ENCODE measurements at regions not wholly inside any gene's neighbourhood (a gene's known extent, or its start where the extent isn't known, plus 50 kb on each side); places are given as distances from the start of the nearest gene placed in this dataset.

DNA sequence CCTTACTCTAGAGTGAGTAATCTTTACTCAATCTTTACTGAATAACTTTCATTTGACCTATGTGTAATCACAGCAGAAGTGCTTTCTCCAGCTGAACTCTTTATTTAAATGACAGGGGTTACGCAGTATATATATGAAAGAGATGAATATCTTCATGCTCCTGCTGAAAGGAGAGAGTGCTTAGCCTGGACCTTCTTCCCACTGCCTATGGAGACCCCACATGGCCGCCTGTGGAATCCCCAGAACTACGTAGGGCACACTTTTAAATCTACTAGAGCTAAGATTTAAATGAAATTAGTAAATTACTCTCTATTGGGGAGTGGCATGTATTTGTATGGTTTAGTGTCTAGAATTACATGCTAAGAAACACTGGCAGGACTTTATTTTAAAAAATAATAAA is 391.2 kb downstream of the ANKRD50 start:
- no peak for DNase-seq
- no peaks in the 10 kb centered on the region for H3K9me3 ChIP-seq
- H3K36me3 ChIP-seq, result no peaks in the 10 kb centered on the region
- no peaks in the 10 kb centered on the region for H3K27me3 ChIP-seq
- no peak overlapping the region for H3K4me3 ChIP-seq

DNA sequence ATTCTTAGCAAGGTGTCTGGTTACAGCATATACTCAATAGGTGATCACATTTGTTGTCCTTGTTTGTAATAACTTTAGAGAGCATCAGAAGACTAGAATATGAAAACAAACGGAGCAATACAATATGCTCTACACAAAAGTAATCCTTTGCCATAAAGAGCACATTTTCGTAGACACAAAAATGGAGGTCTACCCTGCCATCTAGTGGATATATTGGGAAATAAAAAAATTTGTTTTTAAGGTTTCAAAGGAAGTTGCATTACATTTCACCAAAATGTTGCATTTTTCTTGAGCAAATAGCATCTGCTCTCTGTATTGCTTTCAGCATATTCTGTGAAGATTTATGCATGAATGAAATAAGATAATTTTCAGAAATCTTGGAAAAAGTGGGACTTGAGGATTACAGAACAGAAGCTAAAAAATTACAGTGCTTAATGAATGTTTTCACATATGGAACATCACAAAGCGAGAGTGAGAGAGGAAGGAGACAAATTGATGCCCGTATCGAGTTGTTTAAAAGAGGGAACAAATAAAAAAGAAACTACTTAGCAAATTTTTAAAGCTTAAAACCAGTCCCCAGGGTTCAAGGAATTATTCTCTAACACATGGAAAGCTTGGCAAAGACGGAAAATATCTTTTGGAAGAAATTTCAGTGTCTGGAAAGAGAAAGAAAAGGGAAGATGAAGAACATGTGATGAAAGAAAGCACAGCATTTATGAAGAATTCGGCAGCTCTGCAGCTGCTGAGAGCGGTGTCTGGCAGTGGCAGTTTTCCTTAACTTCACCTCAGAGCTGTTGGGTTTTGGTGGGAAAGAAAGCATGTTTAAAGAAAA is 390.1 kb downstream of the ANKRD50 start:
- no peaks in the 10 kb centered on the region for H3K27me3 ChIP-seq
- no peak for DNase-seq
- H3K9me3 ChIP-seq, result no peaks in the 10 kb centered on the region
- H3K36me3 ChIP-seq, result no peaks in the 10 kb centered on the region
- no peak overlapping the region for H3K4me3 ChIP-seq

DNA sequence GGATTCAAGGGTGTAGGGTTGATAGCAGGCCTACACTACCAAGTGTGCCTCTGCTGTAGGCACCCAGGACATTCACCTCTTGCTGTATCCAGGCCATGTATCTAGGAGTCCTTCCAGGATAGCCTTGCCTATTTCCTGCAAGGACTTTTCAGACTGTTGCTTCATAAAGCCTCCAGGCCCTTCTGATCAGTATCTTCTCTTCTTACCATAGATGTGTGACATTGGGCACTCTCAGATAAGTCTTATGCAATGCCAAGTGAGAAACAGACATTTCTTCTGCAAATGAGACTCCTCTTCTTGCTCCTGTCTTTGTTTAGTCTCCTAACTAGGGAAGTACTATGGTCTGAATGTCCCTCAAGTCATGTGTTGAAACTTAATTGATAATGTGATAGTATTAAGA is 386.8 kb downstream of the ANKRD50 start:
- Histone ChIP-seq H3K36me3 (no peaks in the 10 kb centered on the region), H3K27me3 (no peaks in the 10 kb centered on the region), H3K4me3 (no peak overlapping the region), H3K9me3 (no peaks in the 10 kb centered on the region)
- DNase-seq, result no peak

DNA sequence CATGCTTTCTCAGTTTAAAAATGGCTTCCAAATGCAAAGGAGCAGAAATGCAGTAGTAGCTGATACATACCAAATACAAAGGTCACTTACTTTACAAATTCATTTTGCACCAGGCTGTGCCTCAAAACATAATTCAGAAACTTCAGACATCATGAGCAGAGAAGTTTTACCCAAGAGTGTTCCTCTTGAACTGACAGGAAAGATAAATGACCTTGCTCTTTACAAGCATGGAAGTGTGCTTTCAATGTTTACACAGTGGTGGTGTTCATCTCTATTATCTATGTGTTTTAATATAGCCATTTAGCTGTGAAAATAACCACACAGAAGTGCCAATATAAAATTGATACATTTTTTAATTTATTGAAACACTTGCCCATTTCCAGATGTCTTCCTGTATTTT is 383.4 kb downstream of the ANKRD50 start:
- DNase-seq, result no peak
- Histone ChIP-seq H3K36me3 (no peaks in the 10 kb centered on the region), H3K4me3 (no peak overlapping the region), H3K9me3 (no peaks in the 10 kb centered on the region), H3K27me3 (no peaks in the 10 kb centered on the region)

DNA sequence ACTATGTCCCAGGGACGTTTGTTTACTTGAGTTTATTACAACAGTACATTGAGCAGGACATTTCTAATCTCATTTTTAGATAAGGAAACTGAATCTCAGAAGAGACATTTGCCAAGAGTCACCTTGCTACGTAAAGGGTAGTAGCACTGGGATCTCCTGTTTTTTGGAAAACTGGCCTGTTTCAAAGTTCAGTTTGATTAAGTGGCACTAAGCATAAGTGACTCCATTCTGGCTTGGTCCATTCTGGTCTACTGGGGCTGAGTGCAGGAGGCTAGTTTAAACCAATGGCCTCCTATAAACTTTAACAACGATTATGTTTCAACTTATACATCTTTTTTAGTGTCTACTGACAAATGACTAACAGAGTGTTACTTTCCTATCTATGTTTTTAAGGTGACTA is 382.5 kb downstream of the ANKRD50 start:
- Histone ChIP-seq H3K4me3 (no peak overlapping the region), H3K9me3 (no peaks in the 10 kb centered on the region), H3K27me3 (no peaks in the 10 kb centered on the region), H3K36me3 (no peaks in the 10 kb centered on the region)
- no peak for DNase-seq

DNA sequence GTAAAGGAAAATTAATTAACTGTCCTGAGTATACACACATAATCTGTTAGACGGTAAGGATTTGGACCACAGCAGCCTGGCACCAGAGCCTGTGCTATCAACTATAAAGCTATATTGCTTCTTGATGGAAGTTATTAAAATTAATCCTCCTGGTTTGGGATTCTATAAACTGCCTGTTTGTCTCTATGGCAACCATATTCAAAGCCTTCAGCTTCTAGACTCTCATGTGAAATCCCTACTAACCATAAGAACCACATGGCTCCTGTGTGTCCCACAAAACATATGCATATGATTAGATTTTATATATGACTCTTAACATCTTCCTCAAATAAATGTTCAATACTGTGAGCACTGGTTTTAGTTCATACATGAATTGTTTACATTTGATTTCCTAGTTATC is 380.8 kb downstream of the ANKRD50 start:
- H3K4me3 ChIP-seq, result no peak overlapping the region
- H3K27me3 ChIP-seq, result no peaks in the 10 kb centered on the region
- no peaks in the 10 kb centered on the region for H3K9me3 ChIP-seq
- no peaks in the 10 kb centered on the region for H3K36me3 ChIP-seq
- DNase-seq, result no peak

DNA sequence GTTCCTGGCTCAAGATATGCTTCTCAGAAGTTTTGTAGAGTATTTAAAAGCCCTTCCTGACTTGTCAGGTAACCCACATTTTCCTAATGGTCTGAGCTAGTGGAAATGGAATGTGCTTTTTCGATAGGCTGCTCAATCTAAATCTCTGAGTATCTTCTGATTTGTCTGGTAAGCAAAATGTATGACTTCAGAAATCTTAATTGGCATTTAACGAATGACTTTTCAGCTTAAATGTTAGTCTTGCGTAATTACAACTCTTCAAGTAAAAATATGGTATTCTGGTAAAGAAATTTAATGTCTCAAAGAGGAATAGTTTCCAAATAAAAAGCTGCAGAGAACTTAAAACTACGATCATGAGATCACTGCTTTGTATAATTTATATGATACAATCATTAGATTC is 379.1 kb downstream of the ANKRD50 start:
- Histone ChIP-seq H3K4me3 (no peak overlapping the region), H3K9me3 (no peaks in the 10 kb centered on the region)
- DNase-seq, result no peak

DNA sequence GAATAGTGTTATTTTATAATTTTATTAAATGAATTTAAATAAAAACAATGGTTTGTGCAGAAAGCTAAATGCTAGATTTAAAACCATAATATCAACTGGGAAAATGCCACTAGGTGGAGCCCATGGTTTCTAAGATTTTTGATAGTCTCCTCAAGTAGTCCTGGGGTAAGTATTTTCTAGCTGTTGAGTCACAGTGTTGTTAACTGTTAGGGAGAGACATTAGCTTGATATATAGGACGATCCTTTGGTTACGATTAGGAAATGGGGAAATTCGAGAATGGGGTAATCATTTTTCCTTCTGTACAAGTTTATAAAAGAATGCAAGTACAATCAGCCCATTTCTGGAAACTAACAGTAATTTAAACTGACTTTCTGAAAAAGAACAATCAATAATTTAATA is 378.4 kb downstream of the ANKRD50 start:
- no peak for DNase-seq
- H3K27me3 ChIP-seq, result no peaks in the 10 kb centered on the region
- H3K4me3 ChIP-seq, result no peak overlapping the region
- H3K36me3 ChIP-seq, result no peaks in the 10 kb centered on the region
- H3K9me3 ChIP-seq, result no peaks in the 10 kb centered on the region

More for the DNA sequence above, 379.1 kb downstream of the ANKRD50 start:
- no peaks in the 10 kb centered on the region for H3K27me3 ChIP-seq
- H3K36me3 ChIP-seq, result no peaks in the 10 kb centered on the region

DNA sequence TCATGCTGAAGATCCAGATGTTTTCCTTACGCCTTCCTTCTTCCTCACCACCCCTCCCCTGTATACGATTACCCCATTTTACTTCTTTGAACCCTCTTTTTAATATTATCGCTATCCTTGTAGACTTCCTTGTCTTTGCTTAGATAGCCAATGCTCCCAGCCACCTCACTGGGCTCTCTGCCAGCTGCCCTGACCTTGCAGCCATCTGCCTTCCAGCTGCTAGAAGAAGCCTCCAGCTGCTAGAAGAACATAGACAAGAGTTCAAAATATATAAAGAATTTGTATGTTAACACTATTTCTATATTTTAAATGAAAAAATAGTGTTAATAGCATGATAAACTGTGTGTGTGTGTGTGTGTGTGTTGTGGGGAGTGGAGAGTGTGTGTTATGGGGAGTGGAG is 374.7 kb downstream of the ANKRD50 start:
- Histone ChIP-seq H3K27me3 (no peaks in the 10 kb centered on the region), H3K9me3 (no peaks in the 10 kb centered on the region), H3K36me3 (no peaks in the 10 kb centered on the region), H3K4me3 (no peak overlapping the region)
- DNase-seq, result peak; percentile 4

DNA sequence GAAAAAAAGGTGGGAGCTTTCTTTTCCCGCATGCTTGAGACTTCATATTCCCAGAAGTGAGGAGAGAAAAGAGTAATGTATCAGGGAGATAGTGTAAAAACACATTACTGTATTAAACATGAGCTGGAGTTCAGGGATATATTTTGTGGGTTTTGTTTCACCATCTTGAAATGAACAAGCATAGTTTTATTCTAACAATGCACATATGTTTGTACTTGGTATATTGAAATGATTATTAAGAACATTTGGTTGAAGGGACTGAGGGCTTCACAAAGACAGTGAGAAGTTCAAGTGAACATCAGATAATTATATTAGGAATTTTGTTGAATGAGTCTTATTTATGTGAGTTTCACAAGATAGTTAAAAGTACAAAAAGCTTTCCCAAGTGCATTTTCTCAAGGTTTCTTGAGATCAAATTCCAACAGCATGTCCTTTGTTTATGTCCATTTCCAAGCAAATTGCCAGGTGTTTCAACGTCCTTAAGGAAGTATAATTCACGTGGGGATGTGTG is 368.8 kb downstream of the ANKRD50 start:
- Histone ChIP-seq H3K27me3 (no peaks in the 10 kb centered on the region), H3K9me3 (no peaks in the 10 kb centered on the region), H3K4me3 (no peak overlapping the region), H3K36me3 (no peaks in the 10 kb centered on the region)
- DNase-seq, result no peak

DNA sequence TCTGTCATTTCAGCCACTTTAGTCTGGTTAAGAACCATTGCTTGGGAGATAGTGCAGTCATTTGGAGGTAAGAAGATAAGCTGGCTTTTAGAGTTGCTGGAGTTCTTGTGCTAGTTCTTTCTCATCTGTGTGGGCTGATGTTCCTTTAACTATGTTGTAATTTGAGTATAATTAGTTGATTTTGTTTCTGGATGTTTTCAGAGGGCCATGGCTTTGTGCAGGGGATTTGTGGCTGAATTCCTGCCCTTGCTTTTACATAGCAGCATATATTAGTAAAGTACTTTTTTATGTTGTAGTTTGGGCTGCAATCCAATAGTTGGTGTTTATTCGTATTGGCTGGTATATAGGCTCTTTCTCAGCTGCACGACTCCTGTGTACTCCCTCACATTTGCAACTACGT is 339.6 kb downstream of the ANKRD50 start:
- H3K9me3 ChIP-seq, result no peaks in the 10 kb centered on the region; the same call in 1 of the 2 replicates
- no peak for DNase-seq
- H3K4me3 ChIP-seq, result no peak overlapping the region
- no peaks in the 10 kb centered on the region for H3K27me3 ChIP-seq
- no peaks in the 10 kb centered on the region for H3K36me3 ChIP-seq

DNA sequence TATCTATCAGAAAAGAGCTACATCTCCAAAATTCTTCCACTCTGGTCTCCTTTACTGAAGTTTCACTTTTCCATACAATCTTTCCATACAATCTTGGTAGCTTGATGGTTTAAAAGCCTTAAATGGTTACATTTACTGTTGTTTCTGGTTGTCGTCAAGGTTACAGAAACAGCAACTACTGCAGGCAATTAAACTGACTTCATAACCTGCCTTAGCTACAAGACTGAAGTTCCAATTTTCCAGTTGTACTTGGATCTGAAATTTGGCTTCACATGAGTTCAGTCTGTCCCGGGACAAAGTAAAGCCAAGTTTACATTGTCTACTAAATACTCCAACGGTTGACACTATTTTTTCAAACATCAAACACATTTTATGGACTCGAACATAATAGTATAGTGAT is 326.4 kb downstream of the ANKRD50 start:
- no peaks in the 10 kb centered on the region for H3K9me3 ChIP-seq
- DNase-seq, result no peak
- H3K4me3 ChIP-seq, result no peak overlapping the region
- H3K36me3 ChIP-seq, result no peaks in the 10 kb centered on the region
- no peaks in the 10 kb centered on the region; the same call in 1 of the 2 replicates for H3K27me3 ChIP-seq

DNA sequence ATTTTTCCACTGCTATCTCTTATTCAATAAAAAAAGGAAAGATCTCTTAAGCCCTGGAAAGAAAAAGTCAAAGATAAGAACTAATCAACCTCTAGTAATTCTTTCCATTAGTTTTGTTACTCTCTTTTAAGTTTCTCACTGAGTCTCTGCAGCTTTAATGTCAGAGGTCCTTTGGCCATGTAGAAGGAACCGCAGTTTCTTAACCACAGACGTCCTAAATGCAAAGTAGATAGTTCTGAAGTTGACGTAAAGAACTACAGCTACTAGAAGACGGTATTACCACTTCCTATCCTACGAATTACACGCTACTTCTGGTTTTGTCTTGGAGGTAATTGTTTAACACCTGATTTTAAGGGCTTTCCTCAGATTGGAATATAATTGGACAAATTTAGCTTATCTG is 325.9 kb downstream of the ANKRD50 start:
- Histone ChIP-seq H3K36me3 (no peaks in the 10 kb centered on the region), H3K27me3 (no peaks in the 10 kb centered on the region; the same call in 1 of the 2 replicates), H3K9me3 (no peaks in the 10 kb centered on the region), H3K4me3 (no peak overlapping the region)
- no peak for DNase-seq

DNA sequence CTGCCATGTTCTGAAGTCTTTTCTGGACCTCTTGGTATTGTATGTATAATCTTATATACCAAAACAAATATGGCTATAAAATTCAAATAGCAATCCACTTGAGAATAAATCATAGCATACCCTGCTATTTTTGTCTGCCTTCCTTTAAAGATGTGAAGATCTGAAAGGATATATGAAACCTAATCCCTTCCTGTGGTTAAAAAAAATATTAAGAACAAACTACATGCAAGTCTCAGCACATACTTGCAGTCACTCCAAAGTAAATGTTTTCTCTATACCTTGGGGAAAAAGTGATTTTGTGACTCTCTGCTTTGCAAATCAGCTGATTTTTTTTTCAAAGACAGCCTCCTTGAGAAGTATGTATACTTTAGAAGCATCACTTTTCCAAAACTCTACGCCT is 322.9 kb downstream of the ANKRD50 start:
- Histone ChIP-seq H3K27me3 (no peaks in the 10 kb centered on the region; the same call in 1 of the 2 replicates), H3K9me3 (no peaks in the 10 kb centered on the region), H3K4me3 (no peak overlapping the region), H3K36me3 (no peaks in the 10 kb centered on the region)
- DNase-seq, result no peak

DNA sequence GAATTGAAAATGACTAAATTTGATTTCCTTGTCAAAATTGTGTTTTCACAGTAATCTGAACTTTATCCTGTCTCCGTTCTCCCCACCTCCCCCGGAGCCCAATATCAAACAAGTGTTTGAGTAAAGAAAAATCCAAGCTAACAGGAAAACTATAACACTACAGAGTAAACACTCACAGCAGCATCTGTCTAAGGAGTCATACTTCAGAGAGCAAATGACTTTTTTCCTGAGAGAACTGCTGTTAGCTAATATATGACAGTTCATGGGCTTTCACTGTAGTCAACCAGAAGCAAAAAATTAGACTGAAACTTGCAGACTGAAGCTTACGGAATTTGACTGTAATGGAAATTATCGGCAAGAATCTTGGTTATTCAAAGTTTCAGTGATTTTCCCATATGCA is 321.7 kb downstream of the ANKRD50 start:
- no peaks in the 10 kb centered on the region for H3K36me3 ChIP-seq
- DNase-seq, result no peak
- H3K27me3 ChIP-seq, result no peaks in the 10 kb centered on the region; the same call in 1 of the 2 replicates
- no peaks in the 10 kb centered on the region for H3K9me3 ChIP-seq
- H3K4me3 ChIP-seq, result no peak overlapping the region

DNA sequence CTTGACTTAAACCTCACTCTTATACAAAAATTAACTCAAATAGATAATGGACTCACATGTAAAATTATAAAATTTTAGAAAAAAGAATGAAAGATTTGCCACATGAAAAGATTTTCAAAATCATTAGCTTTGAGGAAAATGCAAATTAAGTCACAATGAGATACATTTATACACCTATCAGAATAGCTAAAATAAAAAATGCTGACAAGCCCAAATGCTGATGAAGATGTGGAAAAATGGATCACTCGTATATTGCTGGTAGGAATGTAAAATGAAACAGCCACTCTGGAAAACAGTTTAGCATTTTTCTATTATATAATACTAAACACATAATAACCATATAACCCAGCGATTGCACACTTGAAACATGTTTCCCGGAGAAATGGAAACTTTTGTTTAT is 316.2 kb downstream of the ANKRD50 start:
- DNase-seq, result no peak
- no peaks in the 10 kb centered on the region for H3K9me3 ChIP-seq
- H3K4me3 ChIP-seq, result no peak overlapping the region

DNA sequence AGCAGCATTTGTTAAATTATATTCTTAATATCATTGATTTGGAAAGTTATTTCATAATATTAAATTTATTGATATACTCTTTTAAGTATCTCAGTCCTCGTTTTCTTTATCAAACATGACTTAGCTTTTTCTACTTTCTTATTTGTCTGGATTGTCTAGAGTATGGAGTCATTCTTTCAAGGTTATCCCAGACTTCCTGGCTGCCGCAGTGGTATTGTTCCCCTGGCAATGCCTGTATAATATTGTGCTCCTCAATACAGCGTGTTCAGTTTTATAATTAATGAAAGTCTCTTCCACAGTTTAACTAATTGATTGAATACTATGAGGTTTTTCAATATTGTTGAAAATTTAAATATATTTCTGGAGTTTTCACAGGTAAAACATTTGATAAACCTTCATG is 310.9 kb downstream of the ANKRD50 start:
- H3K36me3 ChIP-seq, result no peaks in the 10 kb centered on the region
- H3K9me3 ChIP-seq, result no peaks in the 10 kb centered on the region
- H3K4me3 ChIP-seq, result no peak overlapping the region
- DNase-seq, result no peak
- no peaks in the 10 kb centered on the region for H3K27me3 ChIP-seq

More for the DNA sequence above, 316.2 kb downstream of the ANKRD50 start:
- Histone ChIP-seq H3K27me3 (no peaks in the 10 kb centered on the region), H3K36me3 (no peaks in the 10 kb centered on the region)

DNA sequence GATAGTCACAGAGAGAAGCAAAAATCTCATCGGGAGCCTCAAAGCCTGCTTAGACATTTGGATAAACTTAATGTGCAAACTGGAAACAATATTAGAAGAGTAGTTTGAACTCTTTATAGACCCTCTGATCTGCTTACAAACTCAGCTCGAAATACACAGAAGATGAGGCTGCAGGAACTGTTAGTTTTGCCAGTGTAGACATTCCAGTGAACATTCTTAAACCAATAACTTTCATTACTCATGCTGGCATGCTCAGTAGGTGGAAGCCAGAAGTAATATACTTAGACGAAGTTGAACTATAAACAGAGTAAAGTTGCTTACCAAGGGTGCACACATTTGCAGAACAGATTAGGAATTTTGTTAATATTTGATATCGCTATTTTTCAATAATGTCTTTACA is 303.5 kb downstream of the ANKRD50 start:
- H3K27me3 ChIP-seq, result no peaks in the 10 kb centered on the region
- no peaks in the 10 kb centered on the region for H3K36me3 ChIP-seq
- H3K9me3 ChIP-seq, result peaks cover 3% of the 10 kb centered on the region
- no peak for DNase-seq
- no peak overlapping the region for H3K4me3 ChIP-seq

Measured in MG63 (cell line).